ENCODE measurements at regions not wholly inside any gene's neighbourhood (a gene's known extent, or its start where the extent isn't known, plus 50 kb on each side); places are given as distances from the start of the nearest gene placed in this dataset.

- TF ChIP-seq CTCF (IDR thresholded peaks at IDR 0.05; ENCODE audit: poor library complexity, severe bottlenecking) (no peak), EZH2 (IDR thresholded peaks at IDR 0.05; ENCODE audit: borderline replicate concordance, insufficient read depth, low read length, poor library complexity, severe bottlenecking) (no peak), POLR2AphosphoS5 (IDR thresholded peaks at IDR 0.05) (no peak), TAF1 (IDR thresholded peaks at IDR 0.05; ENCODE audit: low read depth) (no peak), REST (IDR thresholded peaks at IDR 0.05; ENCODE audit: borderline replicate concordance) (no peak), RAD21 (conservative IDR thresholded peaks at IDR 0.05) (no peak), SMC3 (conservative IDR thresholded peaks at IDR 0.05; ENCODE audit: poor library complexity) (no peak), EP300 (conservative IDR thresholded peaks at IDR 0.05; ENCODE audit: poor library complexity, severe bottlenecking) (no peak), MXI1 (conservative IDR thresholded peaks at IDR 0.05; ENCODE audit: poor library complexity, severe bottlenecking) (no peak)
Observed at GRCh38 chrX:4243759-4244158, 530.3 kb upstream of the PRKX start.

Data from neural cell (in vitro differentiated cells).